Activated naive CD8-positive, alpha-beta T cell treated with anti-CD3 and anti-CD28 coated beads, Interleukin-2, amount 50 U/mL, for 24 hours (primary cell): ENCODE measurements at regions not wholly inside any gene's neighbourhood (a gene's known extent, or its start where the extent isn't known, plus 50 kb on each side); places are given as distances from the start of the nearest gene placed in this dataset.

ENCODE experiments used
- ATAC-seq: fragments of 150-1000 bp; cut with Tn5 transposase; one replicate; pipeline ENCODE4 v1.10.0; 2021
- DNase-seq: peaks from one replicate; pipeline ENCODE4 v3.0.0; 2021
- H3K27ac Mint-ChIP-seq: one replicate; pipeline ENCODE4 v1.8.0; 2021; ENCODE audit warnings: mild to moderate bottlenecking, mixed read lengths
- H3K27me3 Mint-ChIP-seq: one replicate; pipeline ENCODE4 v1.8.0; 2021; ENCODE audit warnings: mixed read lengths
- H3K36me3 Mint-ChIP-seq: one replicate; pipeline ENCODE4 v1.8.0; 2021; ENCODE audit warnings: low read depth, mixed read lengths
- H3K4me1 Mint-ChIP-seq: one replicate; pipeline ENCODE4 v1.8.0; 2021; ENCODE audit warnings: mixed read lengths
- H3K4me3 Mint-ChIP-seq: one replicate; pipeline ENCODE4 v1.8.0; 2021; ENCODE audit warnings: mild to moderate bottlenecking, moderate library complexity, mixed read lengths
- H3K9me3 Mint-ChIP-seq: one replicate; pipeline ENCODE4 v1.8.0; 2021; ENCODE audit warnings: mixed read lengths

GRCh38 chr10:4066581-4067390 is 281.8 kb upstream of the KLF6 start:
- no peaks in the 10 kb centered on the region for H3K36me3 Mint-ChIP-seq
- no peaks in the 10 kb centered on the region for H3K27me3 Mint-ChIP-seq
- ATAC-seq (peak; percentile 78), DNase-seq (no peak)
- no peaks in the 10 kb centered on the region for H3K4me1 Mint-ChIP-seq
- H3K9me3 Mint-ChIP-seq, result no peaks in the 10 kb centered on the region
- H3K4me3 Mint-ChIP-seq, result no peak overlapping the region
- peak overlapping the region; percentile 24 for H3K27ac Mint-ChIP-seq

- Mint-ChIP-seq H3K4me3 (no peak overlapping the region), H3K27me3 (no peaks in the 10 kb centered on the region), H3K4me1 (peaks cover 10% of the 10 kb centered on the region), H3K27ac (no peak overlapping the region), H3K36me3 (no peaks in the 10 kb centered on the region), H3K9me3 (no peaks in the 10 kb centered on the region)
- no peak for DNase-seq
- ATAC-seq, result no peak
Measured at GRCh38 chr10:4064489-4064888, 279.5 kb upstream of the KLF6 start.

GRCh38 chr10:4063717-4064116 is 278.7 kb upstream of the KLF6 start:
- Mint-ChIP-seq H3K27ac (no peak overlapping the region), H3K9me3 (no peaks in the 10 kb centered on the region), H3K36me3 (no peaks in the 10 kb centered on the region), H3K4me3 (no peak overlapping the region), H3K4me1 (peaks cover 10% of the 10 kb centered on the region), H3K27me3 (no peaks in the 10 kb centered on the region)
- ATAC-seq (no peak), DNase-seq (no peak)

- no peak for ATAC-seq
- Mint-ChIP-seq H3K27me3 (no peaks in the 10 kb centered on the region), H3K4me3 (no peak overlapping the region), H3K36me3 (no peaks in the 10 kb centered on the region), H3K27ac (no peak overlapping the region), H3K4me1 (peaks cover 10% of the 10 kb centered on the region), H3K9me3 (no peaks in the 10 kb centered on the region)
- DNase-seq, result no peak
Measured at GRCh38 chr10:4062751-4063150, 277.7 kb upstream of the KLF6 start.

GRCh38 chr10:4062072-4062471 is 277.1 kb upstream of the KLF6 start:
- peaks cover 10% of the 10 kb centered on the region for H3K4me1 Mint-ChIP-seq
- DNase-seq (no peak), ATAC-seq (no peak)
- no peak overlapping the region for H3K27ac Mint-ChIP-seq
- H3K27me3 Mint-ChIP-seq, result no peaks in the 10 kb centered on the region
- no peaks in the 10 kb centered on the region for H3K9me3 Mint-ChIP-seq
- no peaks in the 10 kb centered on the region for H3K36me3 Mint-ChIP-seq
- H3K4me3 Mint-ChIP-seq, result no peak overlapping the region

- no peak for ATAC-seq
- Mint-ChIP-seq H3K4me3 (no peak overlapping the region), H3K4me1 (peaks cover 10% of the 10 kb centered on the region), H3K9me3 (no peaks in the 10 kb centered on the region), H3K27me3 (no peaks in the 10 kb centered on the region), H3K27ac (no peak overlapping the region), H3K36me3 (no peaks in the 10 kb centered on the region)
- DNase-seq, result no peak
Measured at GRCh38 chr10:4061441-4061951, 276.5 kb upstream of the KLF6 start.

GRCh38 chr10:4059471-4060138 is 274.6 kb upstream of the KLF6 start:
- no peaks in the 10 kb centered on the region for H3K9me3 Mint-ChIP-seq
- H3K4me3 Mint-ChIP-seq, result no peak overlapping the region
- peaks cover 10% of the 10 kb centered on the region for H3K4me1 Mint-ChIP-seq
- peak overlapping the region; percentile 18 for H3K27ac Mint-ChIP-seq
- no peaks in the 10 kb centered on the region for H3K27me3 Mint-ChIP-seq
- H3K36me3 Mint-ChIP-seq, result no peaks in the 10 kb centered on the region
- no peak for DNase-seq
- no peak for ATAC-seq

- Mint-ChIP-seq H3K4me3 (no peak overlapping the region), H3K36me3 (no peaks in the 10 kb centered on the region), H3K9me3 (no peaks in the 10 kb centered on the region), H3K4me1 (peaks cover 10% of the 10 kb centered on the region), H3K27ac (no peak overlapping the region), H3K27me3 (no peaks in the 10 kb centered on the region)
- DNase-seq (no peak), ATAC-seq (no peak)
Measured at GRCh38 chr10:4058514-4059029, 273.6 kb upstream of the KLF6 start.

- Mint-ChIP-seq H3K9me3 (no peaks in the 10 kb centered on the region), H3K4me3 (no peak overlapping the region), H3K4me1 (peaks cover 10% of the 10 kb centered on the region), H3K36me3 (no peaks in the 10 kb centered on the region), H3K27me3 (no peaks in the 10 kb centered on the region), H3K27ac (no peak overlapping the region)
- no peak for ATAC-seq
- DNase-seq, result no peak
Measured at GRCh38 chr10:4057725-4058513, 272.9 kb upstream of the KLF6 start.

- Mint-ChIP-seq H3K4me1 (peaks cover 10% of the 10 kb centered on the region), H3K36me3 (no peaks in the 10 kb centered on the region), H3K4me3 (no peak overlapping the region), H3K9me3 (no peaks in the 10 kb centered on the region), H3K27ac (no peak overlapping the region), H3K27me3 (no peaks in the 10 kb centered on the region)
- ATAC-seq (no peak), DNase-seq (no peak)
Measured at GRCh38 chr10:4057021-4057420, 272.0 kb upstream of the KLF6 start.

- Mint-ChIP-seq H3K4me3 (no peak overlapping the region), H3K4me1 (peaks cover 3% of the 10 kb centered on the region), H3K27me3 (peaks cover 2% of the 10 kb centered on the region), H3K36me3 (no peaks in the 10 kb centered on the region), H3K9me3 (no peaks in the 10 kb centered on the region), H3K27ac (no peak overlapping the region)
- DNase-seq, result no peak
- ATAC-seq, result no peak
Measured at GRCh38 chr10:4054656-4055435, 269.8 kb upstream of the KLF6 start.

- H3K9me3 Mint-ChIP-seq, result no peaks in the 10 kb centered on the region
- H3K36me3 Mint-ChIP-seq, result no peaks in the 10 kb centered on the region
- H3K27ac Mint-ChIP-seq, result no peak overlapping the region
- peaks cover 2% of the 10 kb centered on the region for H3K27me3 Mint-ChIP-seq
- H3K4me1 Mint-ChIP-seq, result no peaks in the 10 kb centered on the region
- ATAC-seq (no peak), DNase-seq (no peak)
- no peak overlapping the region for H3K4me3 Mint-ChIP-seq
Measured at GRCh38 chr10:4053940-4054339, 268.9 kb upstream of the KLF6 start.

- H3K4me1 Mint-ChIP-seq, result no peaks in the 10 kb centered on the region
- no peaks in the 10 kb centered on the region for H3K36me3 Mint-ChIP-seq
- DNase-seq, result no peak
- no peak overlapping the region for H3K4me3 Mint-ChIP-seq
- no peaks in the 10 kb centered on the region for H3K9me3 Mint-ChIP-seq
- peaks cover 2% of the 10 kb centered on the region for H3K27me3 Mint-ChIP-seq
- no peak for ATAC-seq
- H3K27ac Mint-ChIP-seq, result peak overlapping the region; percentile 50
Measured at GRCh38 chr10:4051641-4052151, 266.7 kb upstream of the KLF6 start.
